B cell (primary cell): ENCODE measurements at regions not wholly inside any gene's neighbourhood (a gene's known extent, or its start where the extent isn't known, plus 50 kb on each side); places are given as distances from the start of the nearest gene placed in this dataset.

Source experiments
- ATAC-seq: fragments of 200-7000 bp; cut with Tn5 transposase; one replicate; pipeline ENCODE4 v1.10.0; 2021; ENCODE audit warnings: low read depth, mild to moderate bottlenecking, moderate number of reproducible peaks, moderate library complexity
- CTCF ChIA-PET: fragments of 350-600 bp; sonication (Branson Sonifier 250); formaldehyde crosslinking; loops from one replicate; lab custom pipeline; 2021; ENCODE audit warnings: antibody characterized with exemption, inconsistent platforms; lab: Charles Lee
- POLR2A ChIA-PET: fragments of 350-600 bp; sonication (Branson Sonifier 250); formaldehyde crosslinking; loops from one replicate; lab custom pipeline; 2021; ENCODE audit warnings: antibody characterized with exemption; lab: Charles Lee
- DNase-seq: peaks from one replicate; pipeline ENCODE4 v3.0.0; 2013
- H2AFZ ChIP-seq: 2 replicates; pipeline ENCODE4 v1.6.1; 2012; ENCODE audit warnings: mild to moderate bottlenecking, low read depth, low read length; ENCODE audit not compliant: insufficient read depth, poor library complexity, severe bottlenecking
- H3K27ac ChIP-seq, 2 donors: 1 replicate in 1 of 2; 2 replicates in 1 of 2; pipeline ENCODE4 v1.5.1; 2012 to 2013; ENCODE audit warnings: low read length in 2 of 2, mild to moderate bottlenecking in 2 of 2, moderate library complexity in 1 of 2
- H3K27me3 ChIP-seq, 4 experiments: fragments of 200-600 bp in 1 of 4; sonication (generic) in 1 of 4; replicated peaks in 1 of 4; 1 replicate in 2 of 4; 2 replicates in 2 of 4; pipeline versions ENCODE4 v1.6.1 to v1.7.0; 2013 to 2016; ENCODE audit warnings: low read length in 3 of 4, mild to moderate bottlenecking in 2 of 4, mixed read lengths in 1 of 4, moderate library complexity in 1 of 4; ENCODE audit not compliant: insufficient read depth in 4 of 4, control insufficient read depth in 3 of 4; ENCODE audit errors: control extremely low read depth in 1 of 4
- H3K36me3 ChIP-seq, 2 experiments: replicated peaks in 1 of 2; 1 replicate in 1 of 2; 2 replicates in 1 of 2; pipeline versions ENCODE4 v1.6.1 to v1.7.1; 2013; ENCODE audit warnings: low read length in 1 of 2; ENCODE audit not compliant: insufficient read depth in 2 of 2, control insufficient read depth in 1 of 2; ENCODE audit errors: control extremely low read depth in 1 of 2, extremely low read depth in 1 of 2
- H3K4me1 ChIP-seq, 2 donors: fragments of 200-600 bp in 1 of 2; sonication (generic) in 1 of 2; 1 replicate in 1 of 2; 2 replicates in 1 of 2; pipeline versions ENCODE4 v1.5.1 to v1.6.1; 2013 to 2017; ENCODE audit warnings: low read length in 2 of 2; ENCODE audit not compliant: control insufficient read depth in 2 of 2, insufficient read depth in 2 of 2
- H3K4me2 ChIP-seq: replicated peaks from 2 replicates; pipeline ENCODE3; 2012; ENCODE audit warnings: mild to moderate bottlenecking, low read depth, low read length; ENCODE audit not compliant: poor library complexity, severe bottlenecking
- H3K4me3 ChIP-seq, 5 experiments: fragments of 200-600 bp in 1 of 5; sonication (generic) in 1 of 5; 1 replicate in 3 of 5; 2 replicates in 2 of 5; pipeline versions ENCODE4 v1.5.1 to v1.7.0; 2011 to 2016; ENCODE audit warnings: low read length in 4 of 5, mild to moderate bottlenecking in 4 of 5, low read depth in 2 of 5, control low read depth in 1 of 5, moderate library complexity in 1 of 5; ENCODE audit not compliant: insufficient read depth in 1 of 5; ENCODE audit errors: control extremely low read depth in 1 of 5, extremely low read depth in 1 of 5
- H3K79me2 ChIP-seq: fragments of 200-600 bp; sonication (generic); one replicate; pipeline ENCODE4 v1.6.0; 2016; ENCODE audit warnings: low read length; ENCODE audit not compliant: control insufficient read depth, insufficient read depth
- H3K9ac ChIP-seq: fragments of 200-600 bp; sonication (generic); 2 replicates; pipeline ENCODE4 v1.6.1; 2017; ENCODE audit warnings: mild to moderate bottlenecking, low read length, moderate library complexity
- H3K9me3 ChIP-seq, 3 donors: one replicate each; pipeline versions ENCODE4 v1.6.1 to v1.7.1; 2013; ENCODE audit warnings: low read length in 2 of 3; ENCODE audit not compliant: control insufficient read depth in 2 of 3, insufficient read depth in 1 of 3; ENCODE audit errors: control extremely low read depth in 1 of 3
- H4K20me1 ChIP-seq: 2 replicates; pipeline ENCODE4 v1.6.0; 2012; ENCODE audit warnings: mild to moderate bottlenecking, low read length; ENCODE audit not compliant: insufficient read depth, control insufficient read depth, poor library complexity, severe bottlenecking
- H3K27ac Mint-ChIP-seq: one replicate; pipeline ENCODE4 v1.8.0; 2021; ENCODE audit warnings: mixed read lengths
- H3K27me3 Mint-ChIP-seq: one replicate; pipeline ENCODE4 v1.8.0; 2021; ENCODE audit warnings: mixed read lengths
- H3K4me1 Mint-ChIP-seq: one replicate; pipeline ENCODE4 v1.8.0; 2021; ENCODE audit warnings: mixed read lengths
- H3K4me3 Mint-ChIP-seq: one replicate; pipeline ENCODE4 v1.8.0; 2021; ENCODE audit warnings: mixed read lengths
- H3K9me3 Mint-ChIP-seq: one replicate; pipeline ENCODE4 v1.8.0; 2022; ENCODE audit warnings: mixed read lengths; ENCODE audit not compliant: insufficient read depth
- CTCF ChIP-seq: fragments of 200-600 bp; IDR thresholded peaks from one replicate; pipeline ENCODE4 v1.8.0; 2022; ENCODE audit warnings: antibody characterized with exemption, mild to moderate bottlenecking
- EZH2 ChIP-seq: IDR thresholded peaks from 2 replicates; pipeline ENCODE4 v1.6.1; 2012; ENCODE audit warnings: borderline replicate concordance, low read depth, mild to moderate bottlenecking, moderate library complexity, low read length; ENCODE audit not compliant: insufficient read depth, poor library complexity, severe bottlenecking
- WGBS: methylation state at CpG from one replicate; pipeline ENCODE4 v1.1.5; 2013; ENCODE audit warnings: missing lambda C conversion rate; ENCODE audit not compliant: insufficient coverage; 5-methylcytosine and 5-hydroxymethylcytosine counted together
- intact Hi-C: fragments of 100-400 bp; cut with micrococcal nuclease; formaldehyde crosslinking; loops from one replicate; pipeline ENCODE4 v1.10.0; 2022

GRCh38 chr2:52127527-52127926, 1095.6 kb upstream of the NRXN1 start:
- H3K27me3 ChIP-seq = no peaks in the 10 kb centered on the region
- H3K36me3 ChIP-seq = no peaks in the 10 kb centered on the region
- no peak overlapping the region for H2AFZ ChIP-seq
- Mint-ChIP-seq H3K27me3 (no peaks in the 10 kb centered on the region), H3K9me3 (peaks cover 7% of the 10 kb centered on the region), H3K4me1 (no peaks in the 10 kb centered on the region), H3K4me3 (no peak overlapping the region), H3K27ac (no peak overlapping the region)
- no peaks in the 10 kb centered on the region for H3K9me3 ChIP-seq
- ChIA-PET CTCF (no interaction called here), POLR2A (no interaction called here)
- no peak overlapping the region for H3K9ac ChIP-seq
- no peak for TF ChIP-seq CTCF
- no peaks in the 10 kb centered on the region for H4K20me1 ChIP-seq
- intact Hi-C loops = no loop called here
- no peak overlapping the region for H3K4me2 ChIP-seq
- H3K27ac ChIP-seq = no peak overlapping the region
- ATAC-seq (no peak), DNase-seq (no peak)
- no peak overlapping the region for H3K4me3 ChIP-seq
- WGBS = no CpG with 5 or more reads among the region's 1 CpG
- H3K4me1 ChIP-seq = no peaks in the 10 kb centered on the region
- H3K79me2 ChIP-seq = no peaks in the 10 kb centered on the region

- Histone ChIP-seq H3K79me2 (no peaks in the 10 kb centered on the region), H3K4me1 (no peaks in the 10 kb centered on the region), H3K9me3 (no peaks in the 10 kb centered on the region), H3K27me3 (no peaks in the 10 kb centered on the region), H3K9ac (no peak overlapping the region), H3K4me2 (no peak overlapping the region), H4K20me1 (no peaks in the 10 kb centered on the region), H2AFZ (no peak overlapping the region), H3K4me3 (no peak overlapping the region), H3K36me3 (no peaks in the 10 kb centered on the region), H3K27ac (no peak overlapping the region)
- intact Hi-C loops = no loop called here
- POLR2A ChIA-PET = no interaction called here
- Mint-ChIP-seq H3K9me3 (no peaks in the 10 kb centered on the region), H3K27me3 (no peaks in the 10 kb centered on the region), H3K4me1 (no peaks in the 10 kb centered on the region), H3K4me3 (no peak overlapping the region), H3K27ac (no peak overlapping the region)
- ATAC-seq (no peak), DNase-seq (no peak)
- WGBS = 100% methylated on average over 2 of the region's 3 CpGs
- CTCF ChIA-PET = no interaction called here
- TF ChIP-seq EZH2 (no peak), CTCF (no peak)
Measured at GRCh38 chr2:52117299-52117698, 1085.4 kb upstream of the NRXN1 start.
